Effector CD4-positive, alpha-beta T cell (primary cell): ENCODE measurements at regions not wholly inside any gene's neighbourhood (a gene's known extent, or its start where the extent isn't known, plus 50 kb on each side); places are given as distances from the start of the nearest gene placed in this dataset.
"Not testable (repeated sequence)": the region's sequence is repeated elsewhere in the genome, so short reads cannot be mapped to it uniquely, and the experiment has no call there.

ENCODE experiments used
- DNase-seq: peaks from one replicate; pipeline ENCODE4 v3.0.0-alpha.2; 2020

DNA sequence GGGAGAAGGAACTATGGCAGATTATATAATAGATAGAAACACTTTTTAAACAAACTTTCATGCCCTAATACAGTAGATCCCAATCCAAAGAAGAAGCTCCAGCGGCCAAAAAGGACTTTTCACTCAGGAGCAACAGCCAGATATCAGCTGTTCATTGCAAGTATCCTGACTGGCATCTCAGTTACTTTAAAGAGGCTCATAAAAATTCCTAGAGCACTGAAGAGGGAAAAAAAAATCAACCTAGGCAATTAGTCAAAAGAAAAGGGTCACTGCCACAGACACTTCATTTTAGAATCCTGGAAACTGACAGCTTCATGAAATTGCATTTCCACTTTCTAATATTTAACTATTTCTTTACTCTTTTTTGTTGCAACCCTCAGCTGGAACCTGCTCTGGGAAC lies 170.6 kb upstream of the SOX6 start:
- DNase-seq: no peak

DNA sequence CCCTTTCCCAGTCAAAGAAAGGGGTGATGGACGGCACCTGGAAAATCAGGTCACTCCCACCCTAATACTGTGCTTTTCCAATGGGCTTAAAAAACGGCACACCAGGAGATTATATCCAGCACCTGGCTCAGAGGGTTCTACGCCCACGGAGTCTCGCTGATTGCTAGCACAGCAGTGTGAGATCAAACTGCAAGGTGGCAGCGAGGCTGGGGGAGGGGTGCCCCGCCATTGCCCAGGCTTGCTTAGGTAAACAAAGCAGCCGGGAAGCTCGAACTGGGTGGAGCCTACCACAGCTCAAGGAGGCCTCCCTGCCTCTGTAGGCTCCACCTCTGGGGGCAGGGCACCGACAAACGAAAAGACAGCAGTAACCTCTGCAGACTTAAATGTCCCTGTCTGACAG lies 164.4 kb upstream of the SOX6 start:
- not testable (repeated sequence) for DNase-seq

DNA sequence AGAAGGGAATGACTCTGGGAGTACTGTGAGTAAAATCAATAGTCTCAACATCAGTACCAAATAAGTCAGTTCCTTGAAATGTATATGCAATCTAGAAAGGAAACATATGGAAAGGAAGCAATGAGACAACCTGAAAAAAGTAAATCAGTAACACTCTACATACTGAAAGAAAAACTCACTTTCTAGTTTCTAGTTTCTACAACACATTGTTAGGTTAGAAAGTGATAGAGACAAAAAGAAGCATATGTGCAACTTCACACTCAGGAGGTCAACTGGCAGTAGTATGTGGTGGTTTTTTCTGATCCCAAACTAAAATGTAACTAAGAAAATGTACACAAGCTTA lies 156.5 kb upstream of the SOX6 start:
- DNase-seq: no peak

DNA sequence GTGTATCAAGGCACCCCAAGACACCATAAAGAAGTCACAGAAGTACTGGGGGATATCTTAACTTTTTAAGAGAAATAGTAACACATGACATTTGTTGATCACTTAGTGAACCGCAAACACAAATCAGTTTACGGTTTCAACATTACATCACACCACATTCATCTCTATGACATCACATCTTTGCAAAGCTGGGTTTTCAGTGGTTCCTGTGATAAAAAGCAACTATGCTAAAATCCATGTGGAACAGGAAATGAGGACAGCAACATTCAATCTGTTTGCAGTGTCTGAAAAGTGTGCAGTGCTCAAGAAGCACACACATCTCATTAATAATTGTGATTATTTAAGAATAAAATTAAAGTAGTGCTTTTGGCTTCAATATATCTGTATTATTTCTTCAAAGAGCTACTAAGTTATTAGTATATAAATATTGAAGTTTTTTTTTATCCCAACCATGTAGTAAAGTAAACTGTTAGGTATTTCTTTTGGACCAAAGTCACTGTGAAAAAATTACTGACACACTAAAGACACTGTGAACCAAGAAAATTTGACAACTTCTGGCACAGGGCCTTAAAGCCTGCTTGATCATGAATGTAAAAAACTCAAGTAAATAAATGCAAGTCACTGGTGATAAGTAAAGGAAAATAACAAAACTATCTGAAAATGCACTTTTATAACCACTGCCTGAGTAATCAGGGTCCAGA lies 156.0 kb upstream of the SOX6 start:
- DNase-seq: no peak

DNA sequence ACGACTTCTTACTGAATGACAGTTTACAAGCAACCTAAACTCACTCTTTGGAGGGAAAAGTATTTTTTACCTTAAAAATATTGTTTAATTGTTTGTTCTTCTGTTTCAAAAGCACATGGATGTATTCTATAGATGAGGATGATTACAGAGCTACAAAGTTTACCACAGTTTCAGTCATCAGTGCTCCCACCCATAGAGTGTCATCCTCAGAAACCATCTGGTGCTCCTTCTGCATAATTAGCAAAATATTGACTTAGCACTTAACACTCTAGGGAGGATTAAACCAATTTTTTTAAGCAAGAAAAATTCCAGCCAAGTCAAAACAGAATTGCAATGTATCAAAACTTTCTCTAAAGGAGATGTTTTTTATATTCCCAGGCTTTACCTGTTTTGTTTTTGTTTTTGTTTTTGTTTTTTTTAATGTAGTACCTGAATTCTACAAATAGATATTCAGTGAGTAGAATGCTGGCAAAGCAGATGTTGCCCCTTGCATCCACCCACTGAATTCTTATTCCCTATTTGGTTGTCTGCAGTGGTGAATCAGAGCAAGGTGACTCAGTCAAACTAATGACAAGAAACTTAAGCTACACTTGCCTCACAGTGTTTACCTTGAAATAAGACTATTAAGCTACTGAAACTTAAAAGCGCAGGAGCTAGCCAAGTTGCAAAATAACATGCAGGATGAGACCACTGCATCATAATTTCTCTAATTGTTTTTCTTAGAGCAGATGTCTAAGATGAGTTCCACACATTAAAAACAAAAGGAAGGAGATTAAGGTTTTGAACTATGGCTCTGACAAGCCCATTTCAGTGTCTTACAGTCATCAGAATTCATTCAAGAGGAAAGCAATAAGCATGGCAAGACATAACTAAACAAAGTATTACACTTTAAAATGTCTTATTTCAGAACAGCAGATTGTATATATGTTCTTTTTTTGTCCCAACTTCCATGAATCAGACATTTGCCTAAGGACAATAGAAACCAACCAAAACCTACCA lies 155.1 kb upstream of the SOX6 start:
- DNase-seq: no peak

DNA sequence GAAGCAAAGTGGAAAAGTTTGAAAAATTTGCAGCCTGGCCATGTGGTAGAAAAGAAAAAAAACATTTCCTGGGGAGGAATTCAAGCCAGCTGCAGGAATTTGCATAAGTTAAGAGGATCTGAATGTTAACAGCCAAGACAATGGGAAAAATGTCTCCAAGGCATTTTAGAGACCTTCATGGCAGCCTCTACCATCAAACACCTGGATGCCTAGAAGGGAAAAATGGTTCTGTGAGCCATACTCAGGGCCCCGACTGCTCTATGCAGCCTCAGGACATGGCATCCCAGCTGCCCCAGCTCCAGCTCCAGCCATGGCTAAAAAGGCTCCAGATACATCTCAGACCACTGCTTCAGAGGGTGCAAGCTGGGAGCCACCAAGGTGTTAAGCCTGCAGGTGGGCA lies 149.1 kb upstream of the SOX6 start:
- no peak for DNase-seq

DNA sequence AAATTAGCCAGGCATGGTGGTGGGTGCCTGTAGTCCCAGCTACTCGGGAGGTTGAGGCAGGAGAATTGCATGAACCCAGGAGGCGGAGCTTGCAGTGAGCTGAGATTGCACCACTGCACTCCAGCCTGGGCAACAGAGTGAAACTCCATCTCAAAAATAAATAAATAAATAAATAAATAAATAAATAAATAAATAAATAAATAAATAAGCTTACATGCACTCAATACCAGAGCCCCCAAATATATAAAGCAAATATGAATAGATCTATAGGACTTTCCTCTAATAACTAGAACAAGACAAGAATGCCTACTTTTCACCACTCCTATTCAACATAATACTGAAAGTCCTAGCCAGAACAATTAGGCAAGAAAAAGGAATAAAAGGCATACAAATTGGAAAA lies 147.5 kb upstream of the SOX6 start:
- DNase-seq: not testable (repeated sequence)

DNA sequence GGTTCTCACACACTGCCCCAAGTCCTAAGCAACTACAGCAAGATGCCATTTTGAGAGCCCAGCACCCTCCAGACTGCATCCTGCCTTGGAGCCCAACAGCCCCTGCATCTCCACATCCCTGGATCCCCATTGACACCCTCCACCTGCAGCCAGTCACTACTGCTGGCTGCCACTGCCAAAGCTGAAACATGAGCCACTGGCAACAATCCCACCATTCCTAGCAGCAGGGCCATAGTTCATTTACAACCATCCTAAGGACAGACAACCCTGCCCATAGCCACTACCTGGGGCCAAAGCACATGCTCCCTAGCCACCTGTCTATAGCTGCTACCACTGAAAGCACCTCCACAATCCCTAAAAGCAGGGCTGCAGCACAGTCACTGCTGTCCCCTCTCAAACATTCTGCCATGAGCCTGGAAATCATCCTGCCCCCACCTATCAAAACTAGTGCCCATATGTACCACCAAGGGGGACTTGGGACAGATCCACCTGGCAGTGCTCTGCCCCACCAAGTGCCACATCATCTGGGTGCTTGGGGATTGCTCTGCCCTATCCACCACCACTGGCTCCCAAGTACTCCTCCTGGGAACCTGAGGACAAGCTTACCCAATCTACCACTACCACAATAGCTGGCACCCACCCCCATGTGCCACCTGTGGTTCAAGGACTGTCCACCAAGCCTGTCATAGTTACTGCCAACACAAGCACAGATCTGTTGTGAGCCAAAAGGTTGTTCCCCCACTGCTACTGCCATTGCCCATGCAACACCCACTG lies 138.8 kb upstream of the SOX6 start:
- no peak for DNase-seq

DNA sequence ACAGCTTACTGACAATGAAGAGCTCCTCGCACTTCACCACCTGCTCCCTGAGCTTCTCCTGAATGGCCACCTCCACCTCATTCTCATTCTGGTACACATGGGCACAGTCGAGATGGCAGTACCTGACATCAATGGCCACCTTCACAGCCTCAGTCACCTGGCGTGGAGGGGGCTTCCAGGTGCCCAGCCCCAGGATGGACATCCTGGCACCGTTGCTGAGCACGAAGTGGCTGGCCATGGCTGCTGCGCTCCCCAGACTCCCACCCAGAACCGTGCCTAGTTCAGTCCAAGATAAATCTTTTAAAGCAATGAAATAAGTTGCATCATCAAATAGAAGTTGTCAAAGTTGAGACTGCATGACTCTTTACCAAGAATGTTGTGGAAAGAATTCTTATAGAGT lies 128.1 kb upstream of the SOX6 start:
- no peak for DNase-seq

DNA sequence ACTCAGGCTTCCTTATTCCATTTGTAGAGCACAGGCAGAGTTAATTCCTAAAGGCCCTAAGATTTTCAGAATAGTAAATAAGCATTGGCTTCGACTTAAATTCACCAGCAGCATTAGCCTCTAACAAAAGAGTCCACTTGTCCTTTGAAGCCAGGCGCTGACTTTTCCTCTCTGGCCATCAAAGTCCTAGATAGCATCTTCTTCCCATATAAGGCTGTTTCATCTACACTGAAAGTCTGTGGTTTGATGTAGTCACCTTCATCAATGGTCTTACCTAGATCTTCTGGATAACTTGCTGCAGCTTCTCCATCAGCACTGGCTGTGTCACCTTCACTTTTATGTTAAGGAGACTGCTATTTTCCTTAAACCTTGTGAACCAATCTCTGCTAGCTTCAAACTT lies 118.3 kb upstream of the SOX6 start:
- no peak for DNase-seq

DNA sequence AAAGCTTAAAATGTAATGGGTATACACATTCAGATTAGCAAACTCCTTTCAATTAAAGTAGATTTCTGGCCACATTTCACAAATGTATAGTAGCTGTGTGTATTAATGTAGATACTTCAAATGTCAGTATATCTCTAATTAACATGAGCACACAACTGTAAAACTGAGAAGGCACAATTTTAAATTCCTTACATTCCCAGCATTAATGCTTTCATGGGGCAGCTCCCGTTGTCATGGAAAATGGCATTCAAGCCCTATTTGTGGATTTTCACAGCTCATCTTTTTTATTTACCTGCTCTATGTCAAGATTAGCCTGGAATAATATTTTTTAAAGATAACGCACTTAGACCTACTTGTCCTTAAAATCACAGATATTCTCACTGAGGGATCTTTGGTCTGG lies 113.6 kb upstream of the SOX6 start:
- DNase-seq: no peak

DNA sequence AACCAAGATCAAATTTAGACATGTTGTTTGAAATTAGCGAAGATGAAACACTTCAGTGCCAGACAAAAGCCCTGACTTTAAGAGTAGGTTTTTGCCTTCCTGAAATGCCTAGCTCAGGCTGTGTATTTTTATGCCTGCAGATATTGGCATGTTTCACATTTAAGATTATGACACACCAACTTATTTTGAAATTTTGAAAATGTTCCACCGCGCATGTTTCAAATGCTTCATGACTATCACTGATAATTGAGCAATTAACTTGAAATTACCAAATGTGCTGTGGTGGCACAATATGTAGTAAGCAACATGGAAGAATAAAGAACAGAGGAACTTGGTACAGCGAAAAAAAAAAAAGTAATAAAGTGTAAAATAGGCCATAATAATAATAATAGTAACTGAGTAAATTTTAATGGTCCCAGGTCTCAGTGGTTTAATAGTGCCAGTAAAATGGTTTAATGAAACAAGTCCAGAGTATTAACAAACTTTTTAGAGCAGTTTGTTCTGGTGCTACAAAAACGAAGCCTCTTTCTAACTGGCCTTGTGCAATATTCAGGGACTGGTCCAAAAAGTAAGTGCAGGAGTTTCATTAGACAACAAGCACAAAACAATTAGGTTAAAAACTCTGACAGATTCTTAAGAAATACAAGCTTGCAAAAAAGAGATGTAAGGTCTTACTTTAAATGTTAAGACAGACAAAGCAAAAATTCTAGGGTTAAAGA lies 112.5 kb upstream of the SOX6 start:
- no peak for DNase-seq

DNA sequence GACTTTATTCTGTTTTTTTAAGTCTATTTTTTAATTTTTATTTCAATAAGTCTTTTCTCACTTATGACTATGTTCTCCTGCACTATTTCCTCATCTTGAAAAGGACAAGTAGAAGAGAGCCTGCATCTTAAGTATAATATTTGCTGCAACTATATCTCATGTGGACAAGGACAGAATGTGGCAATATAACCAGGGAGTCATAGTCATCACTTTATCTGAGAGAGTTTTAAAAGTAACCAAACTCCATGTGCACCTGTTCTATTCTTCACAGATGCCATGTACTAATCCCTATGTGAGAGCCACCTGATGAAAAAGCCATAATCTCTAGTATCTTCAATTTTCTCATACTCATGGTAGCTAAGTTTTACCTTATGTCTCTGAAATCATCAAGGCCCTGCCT lies 104.2 kb upstream of the SOX6 start:
- no peak for DNase-seq

DNA sequence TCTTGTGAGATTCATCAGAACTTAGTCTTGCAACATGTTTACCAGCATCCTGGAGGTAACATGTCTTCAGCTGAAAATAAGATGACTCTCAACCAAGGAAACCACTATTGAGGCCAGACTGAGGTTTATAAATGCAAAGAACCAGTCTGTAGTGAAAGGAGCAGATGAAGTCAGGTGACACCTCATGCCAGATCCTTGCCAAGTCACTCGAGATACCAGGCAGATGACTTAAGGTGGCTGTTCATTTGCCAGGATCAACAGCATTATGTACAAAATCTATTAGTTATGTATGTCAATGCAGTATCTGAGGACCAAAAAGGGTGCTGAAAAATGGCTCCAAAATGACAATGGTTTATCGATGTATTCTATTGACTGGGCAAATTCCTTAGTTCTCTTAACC lies 100.0 kb upstream of the SOX6 start:
- DNase-seq: no peak

DNA sequence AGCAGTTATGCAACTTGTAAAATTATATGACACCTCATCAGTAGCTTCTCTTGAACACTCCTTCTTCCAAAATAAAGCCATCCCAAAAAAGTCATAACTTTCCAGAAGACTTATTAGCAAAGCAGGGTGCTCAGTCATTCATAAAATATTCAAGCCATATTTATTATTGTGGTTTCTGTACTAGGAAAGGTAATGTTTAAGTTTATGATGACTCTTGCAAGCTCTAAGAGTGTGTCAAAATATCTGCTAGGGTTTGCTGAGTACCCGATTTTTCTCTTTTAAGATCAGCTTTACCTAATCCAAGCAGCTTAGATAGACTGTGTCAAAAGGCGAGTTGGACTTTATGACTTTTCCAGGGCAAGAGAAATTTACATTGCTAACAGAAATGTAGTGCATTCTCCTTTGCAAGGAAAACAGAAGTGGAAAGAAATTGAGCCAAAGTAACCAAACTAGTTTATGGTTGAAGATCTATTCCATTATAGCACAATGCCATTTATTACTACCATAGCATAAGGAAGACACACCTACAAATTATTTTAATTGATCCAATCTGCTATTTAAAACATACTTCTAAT lies 98.0 kb upstream of the SOX6 start:
- no peak for DNase-seq

DNA sequence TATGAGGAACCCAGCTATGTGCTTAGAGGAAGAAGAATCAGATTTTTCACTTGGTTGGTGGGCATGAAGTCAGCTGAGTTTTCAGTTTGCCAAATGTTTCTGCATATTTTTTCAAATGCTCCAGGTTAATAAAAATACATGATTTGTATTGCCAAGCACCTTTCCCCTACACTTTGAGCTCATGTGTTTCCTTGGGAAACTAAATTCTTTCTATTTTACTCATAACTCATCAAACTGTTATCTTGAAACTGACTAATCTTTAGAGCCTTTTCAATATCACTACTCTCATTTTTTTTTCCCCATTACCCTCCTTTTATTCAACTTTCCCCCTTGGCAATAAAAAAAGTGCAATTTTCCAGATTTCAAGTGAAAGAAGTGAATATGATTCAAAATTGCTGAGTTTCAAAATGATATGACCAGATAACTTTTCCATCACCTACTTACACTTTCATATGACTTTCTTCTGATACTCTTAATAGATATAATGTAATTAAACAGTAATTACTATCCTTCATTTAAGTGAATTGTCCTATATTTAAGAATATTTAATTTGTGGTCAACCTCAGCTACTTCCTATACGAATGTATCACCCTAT lies 91.9 kb upstream of the SOX6 start:
- no peak for DNase-seq

DNA sequence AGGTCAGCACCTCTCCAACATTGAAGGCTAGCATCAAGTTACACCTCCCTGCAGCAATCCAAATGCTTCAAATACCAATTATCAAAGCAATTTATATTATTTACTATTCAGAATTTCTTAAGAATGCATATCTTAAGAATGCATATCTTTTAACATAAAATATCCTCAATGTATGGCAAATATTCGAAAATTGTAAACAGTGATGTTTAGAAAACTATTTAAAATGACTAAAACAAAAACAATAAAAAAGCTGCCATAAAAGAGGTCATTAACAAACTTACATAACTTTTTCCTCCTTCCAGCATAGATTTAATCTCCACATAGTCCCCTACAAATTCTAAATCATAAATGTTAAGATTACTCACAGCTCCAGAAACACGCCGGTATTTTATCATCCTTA lies 85.1 kb upstream of the SOX6 start:
- no peak for DNase-seq

DNA sequence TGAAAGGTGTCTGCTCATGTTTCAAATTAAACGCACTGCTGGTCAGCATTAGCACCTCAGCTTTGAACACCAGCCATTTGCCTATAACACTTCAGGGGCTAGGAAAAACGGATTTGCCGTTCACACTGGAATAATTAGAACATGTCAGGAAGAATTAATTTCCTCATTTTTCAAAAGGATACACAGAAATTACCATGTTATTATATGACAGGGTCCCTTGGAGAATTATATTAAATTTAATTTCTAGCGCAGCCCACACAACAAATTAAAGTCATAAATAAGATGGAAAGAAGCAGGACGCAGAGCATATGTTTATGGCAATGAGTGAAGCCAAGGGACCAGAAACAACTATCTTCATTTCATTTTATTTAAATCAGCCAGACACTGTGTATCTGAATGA lies 83.8 kb upstream of the SOX6 start:
- no peak for DNase-seq

DNA sequence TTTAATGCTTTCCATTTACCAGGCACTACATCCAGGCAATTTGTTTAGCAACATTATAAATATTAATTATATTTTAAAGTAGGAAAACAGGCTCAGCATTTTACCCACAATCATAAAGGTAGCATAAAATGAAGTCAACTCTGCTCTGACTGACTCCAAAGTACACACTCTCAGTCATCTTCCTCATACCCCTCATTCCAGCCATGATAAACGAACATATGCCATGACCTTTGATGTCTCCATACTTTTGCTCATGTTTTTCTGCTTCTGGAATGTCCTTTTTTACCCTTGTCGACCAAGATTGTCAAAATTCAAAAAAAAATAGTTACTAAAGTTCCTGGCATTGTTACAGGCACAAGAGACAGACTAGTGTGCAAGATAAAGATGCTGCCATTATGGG lies 77.7 kb upstream of the SOX6 start:
- no peak for DNase-seq

DNA sequence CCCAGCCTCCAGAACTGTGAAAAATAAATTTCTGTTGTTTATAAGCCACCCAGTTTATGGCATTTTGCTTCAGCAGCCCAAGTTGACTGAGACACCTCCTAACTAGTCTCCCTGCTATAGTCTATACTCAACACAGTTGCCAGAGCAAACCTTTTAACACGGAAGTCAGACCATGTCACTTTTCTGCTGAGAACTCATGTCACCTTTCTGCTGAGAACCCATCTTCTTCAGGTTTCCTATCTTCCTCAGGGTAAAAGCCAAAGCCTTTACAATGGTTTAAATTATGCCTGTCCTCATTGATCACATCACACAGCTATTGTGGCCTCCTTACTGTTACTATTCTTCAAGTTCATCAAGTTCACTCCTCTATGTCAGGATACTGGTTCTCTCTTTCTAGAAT lies 74.3 kb upstream of the SOX6 start:
- DNase-seq: no peak

DNA sequence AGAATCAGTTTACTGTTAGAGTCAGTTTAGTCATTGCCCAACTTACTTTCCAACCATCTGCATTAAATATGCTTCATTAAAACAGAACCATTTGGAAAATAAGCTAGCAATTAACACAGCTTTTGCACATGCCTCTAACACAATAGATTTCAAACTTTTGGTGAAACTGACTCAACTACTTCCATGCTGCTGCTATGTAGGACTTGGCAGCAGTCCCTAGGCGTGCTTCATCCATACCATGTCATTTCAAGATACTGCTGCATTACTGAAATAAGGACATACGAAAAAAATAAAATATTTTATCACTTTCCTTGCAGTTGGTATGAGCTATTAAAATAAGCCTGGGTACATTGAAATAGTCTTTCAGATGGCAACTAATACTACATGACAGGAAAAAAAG lies 65.5 kb upstream of the SOX6 start:
- DNase-seq: no peak

DNA sequence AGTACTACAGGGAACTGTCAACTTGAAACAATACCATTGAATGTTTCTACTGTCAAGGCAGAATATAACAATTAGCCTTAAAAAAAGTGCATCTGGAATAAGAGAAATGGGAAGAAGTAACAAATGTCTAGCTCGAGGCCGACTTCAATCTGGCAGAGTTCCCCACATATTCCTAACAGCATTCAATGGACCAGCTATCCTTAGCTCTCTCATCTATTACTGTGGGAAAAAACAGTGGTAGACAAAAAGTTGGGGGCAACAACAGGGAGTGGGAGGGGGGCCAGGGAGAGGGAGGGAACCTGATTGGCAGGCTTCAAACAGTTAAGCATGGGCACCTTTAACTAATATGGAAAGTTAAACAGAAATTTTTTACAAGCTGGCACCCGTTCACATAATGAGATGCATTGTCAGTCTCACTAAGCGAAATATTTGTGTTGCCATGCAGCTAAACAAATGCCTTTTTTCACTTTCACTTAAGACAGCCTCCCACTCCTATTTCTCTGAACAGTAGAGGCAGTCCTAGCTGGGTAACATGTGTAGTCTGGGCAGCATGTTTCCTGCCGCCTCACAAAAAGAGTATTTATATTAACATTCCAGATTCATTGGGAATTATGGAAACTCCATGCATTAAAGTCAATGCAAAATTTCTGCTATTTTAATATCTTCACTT lies 62.2 kb upstream of the SOX6 start:
- no peak for DNase-seq
